ENCODE measurements at regions not wholly inside any gene's neighbourhood (a gene's known extent, or its start where the extent isn't known, plus 50 kb on each side); places are given as distances from the start of the nearest gene placed in this dataset.

DNA sequence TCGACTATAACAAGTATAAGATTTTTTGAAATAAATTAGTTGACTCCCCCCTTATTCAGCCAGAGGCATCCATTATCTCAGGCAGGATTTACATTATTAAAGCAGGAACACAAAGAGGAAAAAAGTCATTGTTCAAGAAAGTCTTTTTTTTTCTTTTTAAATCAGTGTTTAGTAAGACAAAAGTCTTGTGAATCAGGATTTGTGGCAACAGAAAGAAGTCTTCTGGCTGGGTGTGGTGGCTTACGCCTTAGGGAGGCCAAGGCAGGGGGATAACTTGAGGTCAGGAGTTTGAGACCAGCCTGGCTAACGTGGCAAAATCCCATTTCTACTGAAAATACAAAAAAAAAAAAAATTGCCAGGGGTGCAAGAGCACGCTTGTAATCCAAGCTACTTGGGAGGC, 505.5 kb downstream of the LMO4 start:
- DNase-seq, result no peak

DNA sequence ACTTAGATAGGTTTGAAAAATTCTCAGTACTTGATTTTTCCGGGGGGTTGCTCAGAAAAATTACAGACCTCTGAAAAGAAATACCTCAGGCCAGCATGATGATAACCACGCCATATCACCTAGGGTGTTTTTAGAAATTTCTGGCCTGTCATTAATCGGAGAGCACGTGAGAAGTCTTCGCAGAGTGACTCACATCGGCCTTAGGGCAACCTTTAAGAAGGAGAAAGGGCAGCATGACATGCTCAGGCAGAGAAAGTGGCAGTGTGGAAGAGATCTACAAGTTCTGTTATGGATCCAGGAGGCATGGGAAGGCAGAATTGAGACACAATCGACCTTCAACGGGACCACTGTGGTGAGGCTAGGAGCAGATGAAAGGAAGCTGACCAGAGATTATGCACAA, 506.3 kb downstream of the LMO4 start:
- no peak for DNase-seq

DNA sequence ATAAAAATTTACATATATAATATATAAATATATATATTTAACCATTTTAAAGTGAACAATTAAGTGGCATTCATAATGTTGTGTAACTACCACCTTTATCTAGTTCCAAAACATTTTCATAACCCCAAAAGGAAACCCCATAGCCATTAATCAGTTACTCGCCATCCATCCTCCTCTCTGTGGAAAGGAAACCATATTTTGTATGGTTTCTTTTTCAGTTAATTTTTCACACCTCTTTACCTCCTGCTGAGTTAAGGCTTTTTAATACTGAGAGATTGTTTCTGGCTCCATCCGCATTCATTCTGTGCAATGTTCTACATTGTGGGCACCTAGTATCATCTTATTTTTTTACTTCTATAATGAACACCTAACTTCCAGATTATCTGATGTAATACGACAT, 512.1 kb downstream of the LMO4 start:
- no peak for DNase-seq

DNA sequence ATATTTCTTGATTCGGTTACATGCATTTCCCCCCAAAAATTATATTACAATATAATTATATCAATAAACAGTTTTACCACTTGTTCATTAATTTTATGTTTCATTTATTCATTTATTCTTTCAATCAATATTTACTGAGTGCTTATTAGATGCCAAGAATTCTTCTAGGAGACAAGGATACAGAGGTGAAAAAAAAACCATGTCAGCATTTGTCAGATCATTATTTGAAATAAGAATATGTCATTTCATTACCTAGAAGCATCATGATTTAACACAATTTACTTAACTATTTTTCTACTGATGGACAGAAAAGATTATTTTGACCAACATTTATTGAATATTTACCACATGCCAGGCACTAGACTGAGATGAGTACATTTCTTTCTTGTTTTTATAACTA, 512.7 kb downstream of the LMO4 start:
- DNase-seq, result no peak

DNA sequence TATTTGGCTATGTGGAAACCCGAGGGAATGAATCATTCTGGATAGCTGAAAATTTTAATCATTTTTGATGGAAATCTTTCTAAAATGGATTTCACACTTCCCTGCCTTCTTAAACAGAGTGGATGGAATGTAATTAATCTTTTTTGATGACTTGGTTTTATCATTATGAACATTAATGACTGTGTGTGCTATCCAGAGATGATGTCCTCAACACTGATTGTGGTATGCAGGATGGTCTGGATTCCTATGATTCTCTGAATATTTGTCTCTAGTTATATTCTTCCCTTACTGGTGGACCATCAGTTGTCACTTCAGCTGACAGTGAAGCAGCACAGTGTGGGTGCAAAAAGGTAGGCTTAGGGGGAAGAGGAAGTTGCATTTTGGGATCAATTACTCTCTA, 513.5 kb downstream of the LMO4 start:
- DNase-seq, result no peak

DNA sequence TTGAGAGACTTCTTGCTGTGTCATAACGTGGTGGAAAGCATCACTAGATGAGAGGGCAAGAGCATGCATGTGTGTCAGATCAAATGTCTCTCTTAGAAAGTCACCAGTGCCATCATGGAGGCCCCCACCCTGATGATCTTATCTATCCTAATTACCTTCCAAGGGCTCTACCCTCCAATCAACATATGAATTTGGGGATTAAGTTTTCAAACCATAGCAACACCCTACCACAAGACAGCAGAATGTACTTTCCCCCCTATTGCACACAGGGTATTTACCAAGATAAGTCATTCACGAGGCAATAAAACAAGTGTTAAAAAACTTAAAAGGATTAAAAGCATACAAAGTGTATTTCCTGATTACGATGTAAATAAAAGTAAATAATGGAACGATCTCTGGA, 515.6 kb downstream of the LMO4 start:
- no peak for DNase-seq

DNA sequence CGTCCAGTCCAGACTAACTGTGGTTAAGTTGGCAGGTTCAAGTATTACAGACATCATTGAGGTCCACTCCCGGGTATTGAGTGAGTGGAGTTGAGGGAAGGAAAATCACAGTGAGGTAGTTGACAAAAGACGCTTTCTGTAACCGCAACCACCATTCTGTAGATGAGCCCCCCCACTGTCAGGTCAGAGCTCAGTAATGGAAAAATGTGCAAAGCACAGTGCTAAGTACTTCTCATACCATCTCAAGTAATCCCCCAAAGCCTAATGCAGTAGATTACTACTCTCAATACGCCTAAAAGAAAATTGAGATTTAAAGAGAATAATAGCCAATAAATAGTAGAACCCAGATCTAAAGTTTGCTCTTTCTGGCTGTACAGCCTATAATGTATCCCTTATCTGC, 522.8 kb downstream of the LMO4 start:
- DNase-seq, result no peak

DNA sequence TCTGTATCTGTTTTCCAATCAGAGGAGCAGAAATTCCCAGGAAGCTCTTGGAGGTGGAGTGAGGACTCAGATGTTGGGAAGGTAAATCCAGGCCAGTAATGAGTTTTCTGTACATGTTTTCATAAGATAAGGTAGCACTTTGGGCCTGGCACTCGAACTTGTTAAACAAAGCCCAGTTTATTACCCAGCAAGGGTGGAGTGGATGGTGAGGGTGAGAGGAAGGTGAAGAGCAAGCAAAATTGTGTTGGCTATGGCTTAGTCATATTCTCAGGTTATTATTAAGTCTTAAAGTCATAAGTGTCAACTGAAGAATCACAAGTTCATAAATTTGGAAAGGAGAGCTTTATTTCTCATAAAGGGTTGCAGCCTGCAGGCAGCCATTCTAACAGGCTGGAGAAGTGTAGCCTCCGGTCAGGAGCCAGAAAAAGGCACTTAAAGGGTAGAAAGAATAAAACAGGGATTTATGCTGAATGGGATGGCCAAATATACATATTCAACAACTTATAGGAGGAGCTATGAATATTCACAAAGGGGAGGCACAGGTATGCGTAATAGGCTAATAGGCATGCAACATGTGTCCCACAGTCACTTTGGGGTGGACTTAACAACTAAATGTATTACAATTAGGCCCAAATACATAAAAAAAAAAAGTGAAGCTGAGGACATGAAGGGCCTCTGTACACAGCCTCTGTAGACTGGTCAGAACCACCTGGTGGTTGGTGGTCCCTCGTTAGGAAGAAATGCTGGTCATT, 523.9 kb downstream of the LMO4 start:
- DNase-seq, result no peak

DNA sequence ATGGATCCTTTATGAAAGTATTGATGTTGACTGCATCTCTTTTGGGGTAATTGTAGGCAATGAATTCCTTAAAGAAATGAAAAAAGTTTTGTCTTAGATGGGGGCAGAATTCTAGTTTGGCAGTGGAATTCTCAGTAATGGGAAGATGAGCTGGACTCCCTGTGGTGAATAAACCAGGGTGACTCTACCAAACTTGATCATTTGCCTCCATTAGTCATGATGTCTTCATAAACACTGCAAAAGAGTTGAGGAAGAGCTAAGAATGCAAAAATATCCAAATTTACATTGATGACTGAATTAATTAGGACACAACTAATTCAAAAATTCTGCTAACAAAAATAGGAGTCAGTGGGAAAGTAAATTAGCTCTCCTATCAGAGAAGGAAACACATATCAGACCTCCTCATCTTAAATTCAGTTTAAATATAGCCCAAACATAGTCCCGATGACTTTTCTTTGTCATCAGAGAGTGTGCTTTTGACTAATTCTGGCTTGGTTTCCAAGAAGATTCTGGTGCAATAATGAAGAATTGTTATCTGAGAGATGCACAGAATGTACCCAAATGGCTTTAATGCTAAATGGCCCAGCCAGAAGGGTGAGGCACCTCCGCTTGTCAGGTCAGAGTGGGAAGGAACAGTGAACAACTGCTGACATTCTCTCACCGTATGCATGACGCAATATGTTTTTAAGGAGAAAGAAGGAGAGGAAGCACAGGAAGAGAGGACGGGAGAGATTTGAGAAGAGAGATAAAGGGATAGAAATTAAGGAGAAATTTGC, 525.1 kb downstream of the LMO4 start:
- no peak for DNase-seq

DNA sequence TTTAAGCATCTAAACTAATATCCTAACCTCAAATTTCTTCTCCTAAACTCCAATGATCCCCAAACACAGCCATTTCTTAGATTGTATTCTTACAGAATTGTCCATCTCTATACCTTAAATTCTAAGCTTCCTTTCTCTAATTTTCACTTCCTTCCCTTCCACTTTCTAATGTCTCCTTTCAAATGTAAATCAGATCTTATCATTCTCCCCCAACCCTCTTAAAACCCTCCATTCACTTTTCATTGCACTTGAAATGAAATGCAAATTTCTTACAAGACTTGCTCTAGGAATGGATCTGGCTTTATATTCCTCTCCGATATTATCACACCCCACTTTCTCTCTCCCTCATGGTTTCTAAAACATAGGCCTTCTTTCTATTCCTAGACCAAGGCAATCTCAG, 534.6 kb downstream of the LMO4 start:
- no peak for DNase-seq

DNA sequence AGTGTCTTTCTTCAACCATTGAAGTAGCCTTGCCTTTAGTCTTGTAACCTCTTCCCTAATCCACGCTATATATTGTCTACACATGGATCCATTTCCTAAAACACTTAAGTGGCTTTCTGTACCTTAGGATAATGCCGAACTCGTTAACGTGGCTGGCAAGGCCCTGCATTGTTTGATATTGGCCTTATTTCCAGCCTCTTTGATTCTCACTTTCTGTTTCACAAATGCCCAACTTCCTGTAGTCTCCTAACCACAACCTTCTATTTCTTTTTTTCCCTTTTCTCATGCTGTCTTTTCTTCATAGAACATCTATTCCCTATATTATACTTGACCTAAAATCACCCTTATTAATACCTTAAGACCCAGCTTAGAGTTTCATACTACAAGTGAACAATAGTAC, 536.0 kb downstream of the LMO4 start:
- no peak for DNase-seq

DNA sequence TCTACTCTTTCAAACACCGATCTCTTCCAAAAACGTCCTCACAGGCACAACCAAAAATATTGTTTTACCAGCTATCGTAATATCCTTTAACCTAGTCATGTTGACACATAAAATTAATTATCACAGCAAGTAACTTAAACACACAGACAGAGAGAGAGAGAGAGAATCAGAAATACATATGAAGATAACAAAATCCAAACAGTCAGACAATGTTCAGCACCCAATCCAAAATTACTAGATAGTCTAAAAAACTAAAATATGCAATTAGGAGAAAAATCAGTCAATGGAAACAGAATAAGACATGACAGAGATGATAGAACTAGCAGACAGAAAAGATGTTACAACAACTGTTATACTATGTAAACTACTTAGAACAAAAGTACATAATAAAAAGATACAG, 537.7 kb downstream of the LMO4 start:
- DNase-seq, result no peak

DNA sequence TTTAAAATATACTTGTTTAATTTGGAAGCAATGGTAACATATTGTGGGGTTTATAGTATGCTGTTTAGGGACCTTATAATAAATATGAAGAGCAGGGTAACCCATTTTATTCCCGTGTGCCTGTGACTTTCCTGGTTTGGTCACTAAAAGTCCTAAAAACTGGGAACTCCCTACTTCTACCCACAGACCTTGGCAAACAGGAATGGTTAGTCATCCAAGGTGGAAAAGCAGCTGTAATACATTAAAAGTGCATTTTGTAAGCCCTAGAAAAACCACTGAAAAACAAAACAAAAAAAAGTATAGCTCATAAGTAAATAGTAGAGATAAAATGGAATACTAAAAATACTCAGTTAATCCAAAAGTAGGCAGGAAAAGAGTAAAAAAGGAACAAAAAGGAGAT, 538.9 kb downstream of the LMO4 start:
- no peak for DNase-seq

DNA sequence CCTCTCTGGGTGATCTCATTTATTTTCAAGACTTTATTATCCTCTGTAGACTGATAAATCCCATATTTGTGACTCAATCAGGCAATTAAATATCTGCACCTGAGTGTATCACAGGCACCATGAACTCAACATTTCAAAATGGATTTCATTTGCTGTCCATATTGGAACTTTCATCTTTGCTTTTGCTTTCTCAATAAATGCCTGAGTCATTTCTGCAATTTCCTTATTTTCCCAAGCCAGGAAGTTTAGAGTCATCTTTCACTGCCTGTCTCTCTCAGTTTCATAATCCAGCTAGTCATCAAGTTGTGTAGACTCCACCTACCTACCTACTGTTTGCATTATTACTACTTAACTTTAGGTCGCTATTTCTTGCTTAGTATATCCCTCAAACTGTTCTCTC, 540.9 kb downstream of the LMO4 start:
- no peak for DNase-seq

DNA sequence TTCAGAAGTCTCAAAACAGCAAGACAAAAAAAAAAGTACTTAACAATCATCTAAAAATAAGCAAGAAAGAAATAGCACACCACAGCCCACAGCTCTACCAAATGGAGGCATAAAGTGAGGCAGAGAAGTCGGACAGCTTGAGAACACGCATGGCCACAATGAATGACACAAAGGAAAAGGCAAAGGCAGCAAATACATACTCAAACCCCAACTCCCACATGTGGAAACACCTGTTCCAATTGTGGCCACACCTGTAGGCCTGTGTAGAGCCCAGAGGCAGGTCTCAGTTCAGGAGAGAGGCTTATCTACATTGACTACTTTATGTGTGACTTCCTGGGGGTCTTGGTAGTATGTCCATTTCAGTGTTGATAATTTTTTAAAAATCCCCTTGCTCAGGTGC, 543.5 kb downstream of the LMO4 start:
- DNase-seq, result no peak

DNA sequence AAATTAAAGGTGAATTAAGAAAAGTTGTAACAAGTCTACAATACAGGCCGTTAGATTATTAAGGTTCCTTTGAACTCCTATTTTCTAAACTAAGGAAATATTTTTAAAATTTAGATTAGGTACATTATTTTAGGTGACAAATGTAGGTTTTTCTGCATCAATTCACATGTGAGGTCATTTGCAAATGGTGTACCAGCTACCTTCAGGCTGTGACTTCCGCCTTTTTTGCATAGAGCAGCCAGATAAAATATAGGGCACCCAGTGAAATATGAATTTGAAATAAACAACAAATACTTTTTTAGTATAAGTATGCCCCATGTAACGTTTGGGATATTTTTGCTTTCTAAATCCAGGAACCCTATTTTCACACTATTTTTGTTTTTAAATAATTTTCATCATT, 544.0 kb downstream of the LMO4 start:
- no peak for DNase-seq

DNA sequence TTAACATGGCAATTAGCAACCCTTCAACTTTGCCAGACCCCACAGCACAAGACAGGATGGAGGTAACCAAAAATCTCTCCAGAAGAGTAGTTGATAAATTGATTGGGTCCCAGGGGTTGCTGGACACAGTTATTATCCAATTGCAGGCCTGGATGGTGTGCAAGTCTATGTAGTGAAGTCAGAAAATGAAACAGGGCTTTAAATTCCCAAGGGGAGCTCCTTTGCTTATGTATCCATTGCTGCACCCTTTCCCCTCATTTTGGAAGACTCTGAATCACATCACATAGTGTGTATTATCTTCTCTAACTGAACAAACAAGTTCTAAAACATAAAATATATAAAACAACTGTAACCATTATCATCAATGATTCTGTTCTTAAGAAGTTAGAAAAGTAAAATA, 550.2 kb downstream of the LMO4 start:
- no peak for DNase-seq

DNA sequence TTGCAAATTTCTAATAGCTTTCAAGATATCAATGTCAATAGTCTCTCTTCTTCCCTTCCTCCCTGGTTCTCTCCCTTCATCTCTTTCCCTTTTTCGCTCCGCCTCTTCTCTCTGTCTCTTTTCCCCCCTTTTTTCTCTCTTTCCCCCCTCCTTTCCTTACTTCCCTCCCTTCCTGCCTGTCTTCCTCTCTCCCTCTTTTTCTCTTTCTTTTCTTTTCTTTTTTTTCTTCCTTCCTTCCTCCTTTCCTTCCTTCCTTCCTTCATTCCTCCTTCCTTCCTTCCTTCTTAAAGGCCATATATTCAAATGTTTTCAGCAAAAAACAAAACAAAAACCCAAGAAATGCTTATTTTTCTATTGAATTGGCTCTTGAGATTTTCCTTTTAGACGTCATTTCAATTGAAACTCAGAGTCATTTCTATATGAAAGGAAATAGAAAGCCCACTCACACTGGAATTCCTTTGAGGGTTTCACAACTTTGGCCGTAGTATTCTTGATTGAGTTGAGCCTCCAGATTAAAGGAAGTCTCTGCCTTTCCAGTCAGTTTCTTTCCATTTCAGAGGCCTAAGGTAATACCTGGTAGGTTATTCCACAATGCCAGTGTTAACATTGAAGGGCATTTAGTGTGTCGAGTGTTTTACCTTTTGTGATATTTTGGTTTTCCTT, 551.5 kb downstream of the LMO4 start:
- DNase-seq, result no peak

DNA sequence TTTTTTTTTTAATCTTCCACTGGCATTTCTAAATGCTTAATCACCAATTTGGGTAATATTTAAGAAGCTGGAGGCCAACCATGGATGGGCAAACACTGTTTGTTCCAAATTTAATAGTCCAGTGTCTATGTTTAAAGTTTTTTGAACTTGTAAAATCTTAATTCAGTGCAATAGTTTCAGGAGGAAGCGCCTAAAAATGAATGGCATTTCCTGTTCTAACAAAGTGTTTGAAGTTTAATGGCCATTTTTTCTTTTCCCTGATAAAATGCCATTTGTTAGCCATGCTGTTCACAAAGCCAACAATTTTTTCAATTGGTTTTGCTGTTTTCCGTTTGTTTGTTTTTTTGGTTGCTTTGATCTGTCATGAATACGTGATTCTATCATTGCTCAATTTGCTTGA, 552.1 kb downstream of the LMO4 start:
- no peak for DNase-seq

DNA sequence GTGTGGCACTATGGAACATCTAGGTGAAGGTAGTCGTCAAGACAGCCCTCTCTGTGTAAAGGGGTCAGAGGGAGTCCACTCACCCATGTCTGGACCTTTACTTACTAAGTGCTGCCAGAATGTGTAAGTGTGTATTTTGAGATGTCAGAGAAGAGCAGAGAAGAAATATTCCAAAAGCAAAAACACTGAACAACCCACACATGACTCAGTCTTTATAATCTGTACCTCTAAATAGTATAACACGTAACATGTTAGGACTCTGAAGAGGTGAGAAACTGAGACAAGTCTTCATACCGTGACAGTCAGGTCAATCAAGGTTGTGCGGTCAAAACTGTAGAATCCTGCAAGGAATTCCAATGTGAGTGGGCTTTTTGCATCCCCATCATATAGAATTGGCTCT, 555.2 kb downstream of the LMO4 start:
- DNase-seq, result no peak

DNA sequence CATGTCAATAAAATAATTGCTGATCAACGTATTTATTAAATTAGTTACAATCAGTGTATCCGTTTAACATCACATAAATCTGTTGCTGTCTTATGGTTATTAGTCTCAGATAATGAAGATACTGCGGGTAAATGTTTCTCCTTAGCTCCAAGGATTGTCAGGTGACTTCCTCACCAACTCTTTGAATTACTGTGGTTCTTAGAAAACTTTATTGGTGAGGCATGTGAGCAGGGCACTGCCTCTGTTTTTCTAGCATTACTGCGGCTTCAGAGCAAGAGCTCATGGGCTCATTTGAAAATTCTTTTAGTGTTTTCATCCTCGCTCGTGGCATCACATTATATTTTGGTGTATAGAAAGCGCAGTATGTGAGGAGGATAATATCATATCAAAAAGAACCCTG, 555.9 kb downstream of the LMO4 start:
- no peak for DNase-seq

DNA sequence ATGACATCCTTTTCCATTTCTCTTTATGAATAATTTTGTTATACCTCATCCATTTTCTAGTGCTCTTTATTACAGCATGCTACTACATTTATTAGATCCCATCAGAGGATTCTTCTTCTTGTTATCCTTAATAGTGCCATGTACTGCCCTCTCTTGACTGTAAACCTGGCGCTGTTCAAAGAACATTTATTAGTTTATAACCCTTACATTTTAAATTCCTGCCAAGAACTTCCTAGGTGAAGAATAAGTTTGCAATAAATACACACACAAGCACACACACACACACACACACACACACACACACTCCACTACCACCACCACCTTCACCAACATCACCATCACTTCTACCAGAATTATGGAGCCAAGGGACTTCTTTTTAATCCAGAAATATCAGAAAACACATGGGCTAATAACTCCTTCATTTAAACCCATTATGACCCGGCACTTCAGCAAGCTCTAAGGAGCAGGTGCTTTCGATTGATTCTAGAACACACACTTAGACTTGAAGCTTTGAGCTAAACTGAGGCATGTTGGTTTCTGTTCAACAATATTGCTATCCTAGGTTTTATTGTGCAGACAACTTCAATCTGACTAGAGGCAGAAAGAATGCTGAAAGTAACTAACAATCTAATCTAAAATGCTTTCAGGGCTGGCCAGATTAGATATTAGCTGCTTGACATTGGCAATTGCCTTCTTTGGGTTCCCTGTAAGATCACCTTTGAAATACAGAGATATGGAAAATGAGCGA, 556.8 kb downstream of the LMO4 start:
- DNase-seq, result no peak

DNA sequence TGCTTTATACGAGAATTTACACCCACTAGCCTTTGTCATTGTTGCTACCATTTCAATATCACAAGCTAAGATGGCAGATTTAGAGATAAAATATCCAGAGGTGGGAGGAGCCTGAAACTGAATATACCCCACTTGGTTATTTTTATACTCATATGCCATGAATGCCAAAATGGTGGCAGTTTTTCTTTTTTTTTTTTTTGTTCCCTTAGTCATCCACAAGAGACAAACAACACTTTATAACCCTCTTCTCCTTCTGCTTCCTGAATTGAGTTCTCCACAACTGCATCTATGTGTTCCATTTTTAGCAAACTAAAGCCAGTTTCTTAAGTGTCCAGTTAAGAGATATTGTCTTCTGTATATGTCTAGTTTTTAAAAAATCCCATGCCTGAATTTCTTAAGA, 558.4 kb downstream of the LMO4 start:
- no peak for DNase-seq
